ENCODE measurements at regions not wholly inside any gene's neighbourhood (a gene's known extent, or its start where the extent isn't known, plus 50 kb on each side); places are given as distances from the start of the nearest gene placed in this dataset.

- TF ChIP-seq SSRP1 (CRISPR knock-in tag; IDR thresholded peaks at IDR 0.05), result no peak
These were observed 129.9 kb upstream of the GRIN2B start (continued) for GRCh38 chr12:14111230-14111865.

- H3K9ac ChIP-seq (ENCODE audit: insufficient read depth, low read depth, low read length), result no peak overlapping the region
- H3K36me3 ChIP-seq (replicated peaks in 1 of 2; ENCODE audit: control insufficient read depth in 1 of 2, insufficient read depth in 2 of 2, low read length in 2 of 2), result no peaks in the 10 kb centered on the region
- DNase-seq (ENCODE audit: low spot score) (no peak), ATAC-seq (no peak), FAIRE-seq (no peak)
- H3K4me3 ChIP-seq (replicated peaks in 1 of 3; ENCODE audit: insufficient read depth in 1 of 3, low read depth in 2 of 3, low read length in 3 of 3), result no peak overlapping the region
- no peak overlapping the region for H3K4me2 ChIP-seq (ENCODE audit: low read depth, low read length)
- in situ Hi-C loops (cut with HindIII; ENCODE audit: extremely low pct_ligation_motif_present, low pct_unique_long_range_greater_than_20kb) (no loop called here), intact Hi-C loops (cut with micrococcal nuclease; ENCODE audit: unreplicated experiment) (no loop called here)
- ChIA-PET CTCF (ENCODE audit: low intra/inter-chr PET ratio, low total read pairs) (no interaction called here), POLR2A (no interaction called here)
- 0% methylated on average over 1 of the region's 1 CpG for WGBS (ENCODE audit: low lambda C conversion rate)
- no peaks in the 10 kb centered on the region for H3K27me3 ChIP-seq (ENCODE audit: control insufficient read depth in 1 of 2, insufficient read depth in 2 of 2, low read length in 2 of 2)
- no TSS peak for BruUV-seq (replicated peaks)
- no peaks in the 10 kb centered on the region for H3K4me1 ChIP-seq (ENCODE audit: insufficient read depth, low read length)
- no peaks in the 10 kb centered on the region for H4K20me1 ChIP-seq (ENCODE audit: insufficient read depth, low read length)
- H3K9me3 ChIP-seq (ENCODE audit: low read length), result peaks cover 5% of the 10 kb centered on the region; the same call in 1 of the 2 replicates
- TF ChIP-seq, protein P1, sequence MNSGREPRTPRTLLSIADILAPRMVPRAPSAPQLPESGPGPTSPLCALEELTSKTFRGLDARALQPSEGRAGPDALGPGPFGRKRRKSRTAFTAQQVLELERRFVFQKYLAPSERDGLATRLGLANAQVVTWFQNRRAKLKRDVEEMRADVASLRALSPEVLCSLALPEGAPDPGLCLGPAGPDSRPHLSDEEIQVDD (CRISPR knock-in tag; IDR thresholded peaks at IDR 0.05; ENCODE audit: borderline replicate concordance), result no peak
- no peak for TF ChIP-seq NCOR1 (IDR thresholded peaks at IDR 0.05; ENCODE audit: borderline replicate concordance, low read length)
- TF ChIP-seq POLR2G (IDR thresholded peaks at IDR 0.05; ENCODE audit: low read depth, low read length), result no peak
- TF ChIP-seq MYC (CRISPR knock-in tag; IDR thresholded peaks at IDR 0.05; ENCODE audit: borderline replicate concordance), result no peak
- no peak for TF ChIP-seq ZNF7 (CRISPR knock-in tag; IDR thresholded peaks at IDR 0.05)
- TF ChIP-seq, protein P2, sequence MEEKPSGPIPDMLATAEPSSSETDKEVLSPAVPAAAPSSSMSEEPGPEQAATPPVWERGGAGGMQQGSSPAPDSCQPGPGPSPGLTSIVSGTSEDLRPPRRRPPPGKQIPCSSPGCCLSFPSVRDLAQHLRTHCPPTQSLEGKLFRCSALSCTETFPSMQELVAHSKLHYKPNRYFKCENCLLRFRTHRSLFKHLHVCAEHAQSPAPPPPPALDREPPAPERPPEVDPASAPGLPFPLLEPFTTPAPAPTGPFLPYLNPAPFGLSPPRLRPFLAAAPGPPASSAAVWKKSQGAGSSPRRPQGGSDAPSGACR (CRISPR knock-in tag; IDR thresholded peaks at IDR 0.05), result no peak
- TF ChIP-seq ARNT (IDR thresholded peaks at IDR 0.05), result no peak
- no peak for TF ChIP-seq MYPOP (CRISPR knock-in tag; IDR thresholded peaks at IDR 0.05)
- TF ChIP-seq ZNF879 (CRISPR knock-in tag; IDR thresholded peaks at IDR 0.05), result no peak
- no peak for TF ChIP-seq HCFC1 (IDR thresholded peaks at IDR 0.05; ENCODE audit: low read depth, low read length)
- no peak for TF ChIP-seq ZNF746 (CRISPR knock-in tag; IDR thresholded peaks at IDR 0.05)
- no peak for TF ChIP-seq ZBTB2 (CRISPR knock-in tag; IDR thresholded peaks at IDR 0.05; ENCODE audit: low read depth)
- H3K27ac ChIP-seq (ENCODE audit: extremely low read length, insufficient read depth, low read length), result no peak overlapping the region
- no peak overlapping the region for H2AFZ ChIP-seq (ENCODE audit: low read length)
- H3K79me2 ChIP-seq (ENCODE audit: insufficient read depth, low read length), result no peaks in the 10 kb centered on the region
These were observed 131.6 kb upstream of the GRIN2B start for GRCh38 chr12:14113031-14113430.

Measured in HepG2 (cell line).